SH-SY5Y (cell line): ENCODE measurements at regions not wholly inside any gene's neighbourhood (a gene's known extent, or its start where the extent isn't known, plus 50 kb on each side); places are given as distances from the start of the nearest gene placed in this dataset.

ENCODE experiments used
- GATA2 ChIP-seq: IDR thresholded peaks from 2 replicates; pipeline ENCODE4 v1.6.1; 2011; ENCODE audit warnings: mild to moderate bottlenecking, low read depth, low read length
- GATA3 ChIP-seq: IDR thresholded peaks from 2 replicates; pipeline ENCODE4 v1.6.1; 2011; ENCODE audit warnings: low read depth, mild to moderate bottlenecking, low read length, moderate library complexity

DNA sequence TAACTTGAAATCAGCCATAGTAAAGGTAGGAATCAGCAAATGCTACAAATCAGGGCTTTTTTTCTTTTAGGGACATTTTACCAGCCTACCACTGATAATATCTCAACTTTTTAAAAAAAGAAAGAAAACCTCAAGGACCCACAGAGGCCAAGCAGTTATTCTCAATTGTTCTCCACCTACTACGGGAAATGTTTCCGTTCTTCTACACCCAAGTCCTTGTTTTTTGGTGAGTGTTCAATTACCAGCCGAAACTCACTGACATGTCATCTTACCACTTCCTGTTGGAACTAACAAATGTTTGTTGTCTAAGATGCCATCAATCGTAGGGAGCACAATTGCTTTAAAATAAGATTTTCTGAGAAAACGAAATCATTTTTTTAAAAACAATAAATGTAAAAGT lies 50.2 kb upstream of the CDK1 start:
- TF ChIP-seq GATA2 (no peak), GATA3 (no peak)
